Testis (tissue), 2 donors: ENCODE measurements at regions not wholly inside any gene's neighbourhood (a gene's known extent, or its start where the extent isn't known, plus 50 kb on each side); places are given as distances from the start of the nearest gene placed in this dataset.

Experiments used
- CTCF ChIP-seq, 3 experiments: fragments of 450-650 bp in 2 of 3; fragments of 200-600 bp in 1 of 3; sonication (generic) in 1 of 3; IDR thresholded peaks; one replicate each; pipeline ENCODE4 v1.5.1; 2016 to 2019; ENCODE audit warnings: antibody characterized with exemption in 3 of 3, mild to moderate bottlenecking in 2 of 3, moderate library complexity in 1 of 3
- POLR2A ChIP-seq: fragments of 450-650 bp; IDR thresholded peaks from one replicate; pipeline ENCODE4 v1.6.1; 2017; ENCODE audit warnings: antibody characterized with exemption, mild to moderate bottlenecking, moderate library complexity

DNA sequence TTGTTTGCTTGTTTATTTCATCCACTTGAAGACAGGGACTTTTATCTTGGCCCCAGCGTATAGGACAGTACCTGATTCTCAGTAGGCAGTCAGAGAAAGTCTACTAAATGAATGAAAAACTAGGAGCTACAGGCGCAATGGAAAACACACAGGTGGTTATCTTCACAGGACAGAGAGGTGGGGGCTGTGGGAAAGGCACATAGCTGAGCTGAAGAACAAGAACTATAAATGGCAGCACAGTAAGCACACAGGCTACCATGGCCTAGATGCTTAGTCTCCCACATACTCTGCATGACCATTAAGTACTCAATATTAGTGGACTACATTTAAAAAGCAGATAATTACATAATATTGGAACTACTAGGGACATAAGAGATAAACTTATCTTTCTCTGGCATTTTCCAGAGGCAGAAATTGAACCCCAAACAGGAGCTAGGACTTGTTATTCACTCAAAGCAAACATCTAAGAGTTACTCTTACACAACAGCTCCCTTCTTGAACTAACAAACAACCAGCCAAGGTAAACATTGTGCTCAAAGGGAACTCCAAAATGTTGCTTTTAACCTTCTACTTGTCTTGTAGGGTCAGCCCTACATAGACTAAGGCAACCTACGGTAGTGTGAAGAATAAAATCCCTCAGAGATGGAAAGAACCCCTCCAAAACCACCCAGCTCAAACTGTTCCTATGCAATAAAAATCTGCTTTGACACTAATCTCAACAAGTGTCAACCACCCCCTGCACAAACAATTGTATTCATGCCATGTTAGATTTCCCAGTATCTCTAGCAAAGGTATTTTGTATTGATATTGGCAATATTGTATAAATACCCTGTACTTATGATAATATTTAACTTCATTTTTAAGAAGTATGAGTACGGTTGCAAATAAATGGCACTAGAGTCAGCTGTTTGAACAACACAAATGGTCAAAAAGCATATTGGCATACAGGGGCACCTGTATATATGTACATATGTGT lies 593.6 kb downstream of the KLHL13 start:
- TF ChIP-seq POLR2A: no peak
- no peak for TF ChIP-seq CTCF (IDR thresholded peaks at IDR 0.05)
